Progenitor cell of endocrine pancreas (in vitro differentiated cells): ENCODE measurements at regions not wholly inside any gene's neighbourhood (a gene's known extent, or its start where the extent isn't known, plus 50 kb on each side); places are given as distances from the start of the nearest gene placed in this dataset.

Experiments
- DNase-seq: peaks from one replicate; pipeline ENCODE4 v3.0.0; 2021; ENCODE audit warnings: low spot score; ENCODE audit not compliant: unreplicated experiment
- H3K27ac Mint-ChIP-seq: 2 replicates; pipeline ENCODE4 v1.8.0; 2021; ENCODE audit warnings: mild to moderate bottlenecking, moderate library complexity, mixed read lengths
- H3K27me3 Mint-ChIP-seq: 2 replicates; pipeline ENCODE4 v1.8.0; 2021; ENCODE audit warnings: mixed read lengths
- H3K36me3 Mint-ChIP-seq: 2 replicates; pipeline ENCODE4 v1.8.0; 2022; ENCODE audit warnings: mixed read lengths; ENCODE audit not compliant: insufficient read depth
- H3K4me1 Mint-ChIP-seq: 2 replicates; pipeline ENCODE4 v1.8.0; 2021; ENCODE audit warnings: low read depth, mixed read lengths
- H3K4me3 Mint-ChIP-seq: 2 replicates; pipeline ENCODE4 v1.8.0; 2021; ENCODE audit warnings: low read depth, mild to moderate bottlenecking, moderate library complexity, mixed read lengths
- H3K9me3 Mint-ChIP-seq: 2 replicates; pipeline ENCODE4 v1.8.0; 2021; ENCODE audit warnings: low read depth, mixed read lengths
- CTCF ChIP-seq: fragments of 200-600 bp; sonication (generic); IDR thresholded peaks from one replicate; pipeline ENCODE4 v1.5.0; 2021; ENCODE audit warnings: antibody characterized with exemption, mild to moderate bottlenecking; ENCODE audit not compliant: unreplicated experiment

- H3K36me3 Mint-ChIP-seq: no peaks in the 10 kb centered on the region
- no peak overlapping the region for H3K27ac Mint-ChIP-seq
- no peaks in the 10 kb centered on the region for H3K9me3 Mint-ChIP-seq
- DNase-seq: no peak
- peaks cover 24% of the 10 kb centered on the region for H3K4me1 Mint-ChIP-seq
- TF ChIP-seq CTCF: no peak
- no peak overlapping the region for H3K4me3 Mint-ChIP-seq
- no peaks in the 10 kb centered on the region for H3K27me3 Mint-ChIP-seq
Observed at GRCh38 chr2:204356151-204356641, 189.1 kb upstream of the PARD3B start.

GRCh38 chr2:204357286-204357685 lies 188.0 kb upstream of the PARD3B start:
- Mint-ChIP-seq H3K4me1 (peaks cover 24% of the 10 kb centered on the region), H3K9me3 (no peaks in the 10 kb centered on the region), H3K27ac (no peak overlapping the region), H3K27me3 (no peaks in the 10 kb centered on the region), H3K36me3 (no peaks in the 10 kb centered on the region), H3K4me3 (no peak overlapping the region)
- no peak for DNase-seq
- TF ChIP-seq CTCF: no peak

- H3K36me3 Mint-ChIP-seq: no peaks in the 10 kb centered on the region
- peak overlapping the region; percentile 62 for H3K27ac Mint-ChIP-seq
- H3K4me1 Mint-ChIP-seq: peaks cover 21% of the 10 kb centered on the region
- DNase-seq: no peak
- H3K27me3 Mint-ChIP-seq: no peaks in the 10 kb centered on the region
- no peak for TF ChIP-seq CTCF
- no peaks in the 10 kb centered on the region for H3K9me3 Mint-ChIP-seq
- H3K4me3 Mint-ChIP-seq: no peak overlapping the region
Observed at GRCh38 chr2:204359076-204359475, 186.2 kb upstream of the PARD3B start.

GRCh38 chr2:204360218-204361007 lies 184.9 kb upstream of the PARD3B start:
- peaks cover 19% of the 10 kb centered on the region for H3K4me1 Mint-ChIP-seq
- H3K36me3 Mint-ChIP-seq: no peaks in the 10 kb centered on the region
- H3K9me3 Mint-ChIP-seq: no peaks in the 10 kb centered on the region
- no peak overlapping the region for H3K27ac Mint-ChIP-seq
- no peak for TF ChIP-seq CTCF
- no peak for DNase-seq
- H3K27me3 Mint-ChIP-seq: no peaks in the 10 kb centered on the region
- no peak overlapping the region for H3K4me3 Mint-ChIP-seq

GRCh38 chr2:204361738-204362137 lies 183.5 kb upstream of the PARD3B start:
- no peak overlapping the region for H3K27ac Mint-ChIP-seq
- H3K4me3 Mint-ChIP-seq: no peak overlapping the region
- TF ChIP-seq CTCF: no peak
- no peaks in the 10 kb centered on the region for H3K27me3 Mint-ChIP-seq
- H3K9me3 Mint-ChIP-seq: no peaks in the 10 kb centered on the region
- DNase-seq: no peak
- peaks cover 17% of the 10 kb centered on the region for H3K4me1 Mint-ChIP-seq
- H3K36me3 Mint-ChIP-seq: no peaks in the 10 kb centered on the region
